ENCODE measurements at regions not wholly inside any gene's neighbourhood (a gene's known extent, or its start where the extent isn't known, plus 50 kb on each side); places are given as distances from the start of the nearest gene placed in this dataset.
"Not testable (repeated sequence)": the region's sequence is repeated elsewhere in the genome, so short reads cannot be mapped to it uniquely, and the experiment has no call there.

DNA sequence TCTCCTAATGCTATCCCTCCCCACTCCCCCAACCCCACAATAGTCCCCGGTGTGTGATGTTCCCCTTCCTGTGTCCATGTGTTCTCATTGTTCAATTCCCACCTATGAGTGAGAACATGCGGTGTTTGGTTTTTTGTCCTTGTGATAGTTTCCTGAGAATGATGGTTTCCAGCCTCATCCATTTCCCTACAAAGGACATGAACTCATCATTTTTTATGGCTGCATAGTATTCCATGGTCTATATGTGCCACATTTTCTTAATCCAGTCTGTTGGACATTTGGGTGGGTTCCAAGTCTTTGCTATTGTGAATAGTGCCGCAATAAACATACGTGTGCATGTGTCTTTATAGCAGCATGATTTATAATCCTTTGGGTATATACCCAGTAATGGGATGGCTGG is 537.1 kb upstream of the KLF4 start:
- TF ChIP-seq, protein P1, sequence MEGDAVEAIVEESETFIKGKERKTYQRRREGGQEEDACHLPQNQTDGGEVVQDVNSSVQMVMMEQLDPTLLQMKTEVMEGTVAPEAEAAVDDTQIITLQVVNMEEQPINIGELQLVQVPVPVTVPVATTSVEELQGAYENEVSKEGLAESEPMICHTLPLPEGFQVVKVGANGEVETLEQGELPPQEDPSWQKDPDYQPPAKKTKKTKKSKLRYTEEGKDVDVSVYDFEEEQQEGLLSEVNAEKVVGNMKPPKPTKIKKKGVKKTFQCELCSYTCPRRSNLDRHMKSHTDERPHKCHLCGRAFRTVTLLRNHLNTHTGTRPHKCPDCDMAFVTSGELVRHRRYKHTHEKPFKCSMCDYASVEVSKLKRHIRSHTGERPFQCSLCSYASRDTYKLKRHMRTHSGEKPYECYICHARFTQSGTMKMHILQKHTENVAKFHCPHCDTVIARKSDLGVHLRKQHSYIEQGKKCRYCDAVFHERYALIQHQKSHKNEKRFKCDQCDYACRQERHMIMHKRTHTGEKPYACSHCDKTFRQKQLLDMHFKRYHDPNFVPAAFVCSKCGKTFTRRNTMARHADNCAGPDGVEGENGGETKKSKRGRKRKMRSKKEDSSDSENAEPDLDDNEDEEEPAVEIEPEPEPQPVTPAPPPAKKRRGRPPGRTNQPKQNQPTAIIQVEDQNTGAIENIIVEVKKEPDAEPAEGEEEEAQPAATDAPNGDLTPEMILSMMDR (IDR thresholded peaks at IDR 0.05) = not testable (repeated sequence)
- not testable (repeated sequence) for TF ChIP-seq POLR2A (IDR thresholded peaks at IDR 0.05)
